ENCODE measurements at regions not wholly inside any gene's neighbourhood (a gene's known extent, or its start where the extent isn't known, plus 50 kb on each side); places are given as distances from the start of the nearest gene placed in this dataset.

DNA sequence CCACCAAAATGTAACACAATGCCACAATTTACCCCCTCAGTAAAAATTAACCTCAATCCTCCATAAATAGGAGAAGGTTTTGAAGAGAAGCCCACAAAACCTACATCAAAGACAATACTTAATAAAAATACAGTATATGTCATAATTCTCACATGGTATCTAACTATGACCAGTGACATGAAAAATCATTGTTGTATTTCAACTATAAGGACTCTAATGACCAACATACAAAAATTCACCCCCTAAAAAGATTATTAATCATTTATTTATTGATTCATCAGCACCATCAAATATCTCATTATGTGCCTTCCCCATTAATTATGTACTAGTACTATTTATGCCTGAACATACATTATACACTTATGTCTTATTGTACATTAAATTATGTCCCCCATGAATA lies 77.1 kb upstream of the ZMAT1 start:
- Histone ChIP-seq H2AK5ac (ENCODE audit: insufficient read length, low read length) (no peak overlapping the region), H3K4me2 (ENCODE audit: insufficient read depth, insufficient read length, low read length) (no peak overlapping the region), H2BK12ac (ENCODE audit: insufficient read length, low read depth, low read length) (no peak overlapping the region), H4K8ac (replicated peaks; ENCODE audit: insufficient read length, low read depth, low read length) (no peak overlapping the region), H3K23me2 (ENCODE audit: insufficient read length, low read depth, low read length, poor library complexity, severe bottlenecking) (no peaks in the 10 kb centered on the region), H3K9me3 (ENCODE audit: control insufficient read depth, low read depth, low read length) (no peaks in the 10 kb centered on the region), H2AFZ (ENCODE audit: low read length) (no peak overlapping the region), H3T11ph (ENCODE audit: low read length) (no peak overlapping the region), H3K18ac (ENCODE audit: insufficient read length, low read depth, low read length) (no peak overlapping the region), H3K9ac (ENCODE audit: extremely low read depth, insufficient read length, low read length) (no peak overlapping the region), H3K4ac (ENCODE audit: low read depth, low read length) (no peak overlapping the region), H3K79me1 (ENCODE audit: insufficient read depth, low read depth, low read length, poor library complexity, severe bottlenecking) (no peaks in the 10 kb centered on the region), H2BK120ac (ENCODE audit: low read depth, low read length, poor library complexity, severe bottlenecking) (no peak overlapping the region), H4K5ac (ENCODE audit: insufficient read length, low read depth, low read length) (no peak overlapping the region), H3K27me3 (ENCODE audit: insufficient read depth, low read length) (no peaks in the 10 kb centered on the region), H4K20me1 (ENCODE audit: control insufficient read depth, insufficient read depth, insufficient read length) (no peaks in the 10 kb centered on the region), H2BK20ac (ENCODE audit: low read depth, low read length, poor library complexity, severe bottlenecking) (no peak overlapping the region), H3K14ac (ENCODE audit: insufficient read depth, low read length) (no peak overlapping the region), H4K91ac (ENCODE audit: insufficient read length, low read depth, low read length) (no peak overlapping the region), H3K56ac (ENCODE audit: insufficient read length, low read depth, low read length) (no peak overlapping the region), H3K23ac (ENCODE audit: insufficient read length, low read depth, low read length) (no peak overlapping the region), H3K27ac (ENCODE audit: insufficient read length, low read depth, low read length) (no peak overlapping the region), H2BK5ac (ENCODE audit: insufficient read length, low read length) (no peak overlapping the region), H3K79me2 (ENCODE audit: insufficient read depth, low read length) (no peaks in the 10 kb centered on the region), H3K4me1 (ENCODE audit: insufficient read depth, low read length) (no peaks in the 10 kb centered on the region), H2BK15ac (ENCODE audit: low read depth, low read length) (no peak overlapping the region)
- no peaks in the 10 kb centered on the region for H3K27me3 Mint-ChIP-seq (ENCODE audit: low read depth)
- H3K27ac Mint-ChIP-seq: no peak overlapping the region
- H3K36me3 Mint-ChIP-seq (ENCODE audit: insufficient read depth in 1 of 3, low read depth in 3 of 3): peaks cover 2 to 4% (median 3%) of the 10 kb centered on the region in 3 experiments; a peak in 3 of 7 replicates
- peaks cover 5% of the 10 kb centered on the region in 2 experiments; a peak in 3 of 4 replicates for H3K4me1 Mint-ChIP-seq
- no peak for DNase-seq
- peaks cover 39 to 43% of the 10 kb centered on the region in 2 experiments for H3K9me3 Mint-ChIP-seq
- no peak overlapping the region for H3K4me3 Mint-ChIP-seq
- TF ChIP-seq, protein P1, sequence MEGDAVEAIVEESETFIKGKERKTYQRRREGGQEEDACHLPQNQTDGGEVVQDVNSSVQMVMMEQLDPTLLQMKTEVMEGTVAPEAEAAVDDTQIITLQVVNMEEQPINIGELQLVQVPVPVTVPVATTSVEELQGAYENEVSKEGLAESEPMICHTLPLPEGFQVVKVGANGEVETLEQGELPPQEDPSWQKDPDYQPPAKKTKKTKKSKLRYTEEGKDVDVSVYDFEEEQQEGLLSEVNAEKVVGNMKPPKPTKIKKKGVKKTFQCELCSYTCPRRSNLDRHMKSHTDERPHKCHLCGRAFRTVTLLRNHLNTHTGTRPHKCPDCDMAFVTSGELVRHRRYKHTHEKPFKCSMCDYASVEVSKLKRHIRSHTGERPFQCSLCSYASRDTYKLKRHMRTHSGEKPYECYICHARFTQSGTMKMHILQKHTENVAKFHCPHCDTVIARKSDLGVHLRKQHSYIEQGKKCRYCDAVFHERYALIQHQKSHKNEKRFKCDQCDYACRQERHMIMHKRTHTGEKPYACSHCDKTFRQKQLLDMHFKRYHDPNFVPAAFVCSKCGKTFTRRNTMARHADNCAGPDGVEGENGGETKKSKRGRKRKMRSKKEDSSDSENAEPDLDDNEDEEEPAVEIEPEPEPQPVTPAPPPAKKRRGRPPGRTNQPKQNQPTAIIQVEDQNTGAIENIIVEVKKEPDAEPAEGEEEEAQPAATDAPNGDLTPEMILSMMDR (conservative IDR thresholded peaks at IDR 0.05): no peak

Measured in H9 (cell line).